ENCODE measurements at regions not wholly inside any gene's neighbourhood (a gene's known extent, or its start where the extent isn't known, plus 50 kb on each side); places are given as distances from the start of the nearest gene placed in this dataset.
A peak's percentile ranks its signal among the peaks of the same experiment; 100 is the strongest.

GRCh38 chr22:47681411-47682165 lies 919.1 kb downstream of the TBC1D22A start:
- H3K4me1 ChIP-seq = no peaks in the 10 kb centered on the region
- no peak overlapping the region for H3K4me3 ChIP-seq
- DNase-seq (no peak), ATAC-seq (no peak)
- intact Hi-C loops (cut with DNase I) = no loop called here
- H3K27ac ChIP-seq = no peak overlapping the region
- peaks cover 0 to 13% of the 10 kb centered on the region in 2 donors for H3K27me3 ChIP-seq
- H3K36me3 ChIP-seq = no peaks in the 10 kb centered on the region
- H3K9me3 ChIP-seq = peaks cover 0 to 37% of the 10 kb centered on the region in 2 donors
- TF ChIP-seq CTCF (IDR thresholded peaks at IDR 0.05) = no peak

- Histone ChIP-seq H3K27ac (no peak overlapping the region), H3K4me3 (no peak overlapping the region), H3K36me3 (no peaks in the 10 kb centered on the region), H3K4me1 (no peaks in the 10 kb centered on the region), H3K27me3 (peaks cover 0 to 13% of the 10 kb centered on the region in 2 donors), H3K9me3 (peaks cover 0 to 23% of the 10 kb centered on the region in 2 donors)
- ATAC-seq (no peak), DNase-seq (peak in 1 of 4 donors; percentile 36)
- no peak for TF ChIP-seq CTCF (IDR thresholded peaks at IDR 0.05)
- intact Hi-C loops (cut with DNase I) = no loop called here
These were observed 916.3 kb downstream of the TBC1D22A start for GRCh38 chr22:47678636-47679287.

GRCh38 chr22:47678048-47678447 lies 915.6 kb downstream of the TBC1D22A start:
- intact Hi-C loops (cut with DNase I) = no loop called here
- H3K27me3 ChIP-seq = peaks cover 0 to 13% of the 10 kb centered on the region in 2 donors
- H3K9me3 ChIP-seq = peaks cover 0 to 16% of the 10 kb centered on the region in 2 donors
- no peak overlapping the region for H3K27ac ChIP-seq
- H3K4me3 ChIP-seq = no peak overlapping the region
- ATAC-seq (no peak), DNase-seq (no peak)
- H3K4me1 ChIP-seq = no peaks in the 10 kb centered on the region
- TF ChIP-seq CTCF (IDR thresholded peaks at IDR 0.05) = no peak
- H3K36me3 ChIP-seq = no peaks in the 10 kb centered on the region

GRCh38 chr22:47676685-47677084 lies 914.2 kb downstream of the TBC1D22A start:
- no peaks in the 10 kb centered on the region for H3K4me1 ChIP-seq
- H3K27me3 ChIP-seq = peaks cover 0 to 13% of the 10 kb centered on the region in 2 donors
- intact Hi-C loops (cut with DNase I) = no loop called here
- no peak overlapping the region for H3K4me3 ChIP-seq
- H3K9me3 ChIP-seq = peaks cover 0 to 2% of the 10 kb centered on the region in 2 donors
- TF ChIP-seq CTCF (IDR thresholded peaks at IDR 0.05) = no peak
- DNase-seq = peak in 1 of 4 donors; percentile 19
- H3K36me3 ChIP-seq = no peaks in the 10 kb centered on the region
- ATAC-seq = no peak
- H3K27ac ChIP-seq = no peak overlapping the region

- intact Hi-C loops (cut with DNase I) = no loop called here
These were observed 912.1 kb downstream of the TBC1D22A start for GRCh38 chr22:47674600-47674999.

More at GRCh38 chr22:47674600-47674999, 912.1 kb downstream of the TBC1D22A start:
- no peak overlapping the region for H3K4me3 ChIP-seq
- H3K27me3 ChIP-seq = no peaks in the 10 kb centered on the region
- TF ChIP-seq CTCF (IDR thresholded peaks at IDR 0.05) = no peak
- no peaks in the 10 kb centered on the region for H3K36me3 ChIP-seq
- H3K4me1 ChIP-seq = no peaks in the 10 kb centered on the region
- no peak overlapping the region for H3K27ac ChIP-seq
- no peaks in the 10 kb centered on the region for H3K9me3 ChIP-seq
- no peak for ATAC-seq
- DNase-seq = no peak

All from left lung (tissue), 4 donors.